Endothelial cell of umbilical vein (primary cell): ENCODE measurements at regions not wholly inside any gene's neighbourhood (a gene's known extent, or its start where the extent isn't known, plus 50 kb on each side); places are given as distances from the start of the nearest gene placed in this dataset.
A peak's percentile ranks its signal among the peaks of the same experiment; 100 is the strongest.

Experiments used
- BruUV-seq: library from RNA; stranded (reverse); fragments of 400-500 nt; replicated peaks from 2 replicates; lab custom pipeline; 2021; lab: Mats Ljungman, UMichigan
- CTCF ChIA-PET: fragments of 300-600, 350-600 bp; sonication (Branson Sonifier 250); formaldehyde crosslinking; loops from one replicate; lab custom pipeline; 2021; ENCODE audit warnings: antibody characterized with exemption, inconsistent platforms; lab: Charles Lee
- POLR2A ChIA-PET: fragments of 300-600, 350-600 bp; sonication (Branson Sonifier 250); formaldehyde crosslinking; loops from one replicate; lab custom pipeline; 2021; ENCODE audit warnings: antibody characterized with exemption, inconsistent platforms; lab: Charles Lee
- DNase-seq: peaks from one replicate; pipeline ENCODE4 v3.0.0-alpha.2; 2011; ENCODE audit warnings: low read depth, low spot score
- FAIRE-seq: peaks from 2 replicates; lab custom pipeline; 2011; peaks lifted over from hg19 to GRCh38; lab: Jason Lieb, UNC
- H2AFZ ChIP-seq: 2 replicates; pipeline ENCODE4 v1.6.0; 2012; ENCODE audit warnings: low read depth, low read length, control low read depth, inconsistent platforms
- H3K27ac ChIP-seq: 2 replicates; pipeline ENCODE4 v1.5.1; 2011; ENCODE audit warnings: low read depth, mild to moderate bottlenecking, control low read depth, low read length, moderate library complexity; ENCODE audit not compliant: insufficient read depth
- H3K27me3 ChIP-seq, 2 experiments: 2 replicates each; pipeline versions ENCODE4 v1.6.0 to v1.6.1; 2011; ENCODE audit warnings: low read length in 2 of 2, mixed read lengths in 1 of 2; ENCODE audit not compliant: control insufficient read depth in 2 of 2, insufficient read depth in 2 of 2
- H3K36me3 ChIP-seq, 2 experiments: 2 replicates in 1 of 2; 3 replicates in 1 of 2; pipeline ENCODE4 v1.5.1; 2011; ENCODE audit warnings: low read length in 2 of 2, mild to moderate bottlenecking in 1 of 2, moderate library complexity in 1 of 2; ENCODE audit not compliant: control insufficient read depth in 2 of 2, insufficient read depth in 2 of 2; ENCODE audit errors: extremely low read depth in 1 of 2
- H3K4me1 ChIP-seq: 3 replicates; pipeline ENCODE4 v1.5.1; 2011; ENCODE audit warnings: mild to moderate bottlenecking, low read length; ENCODE audit not compliant: control insufficient read depth, insufficient read depth; ENCODE audit errors: extremely low read depth
- H3K4me2 ChIP-seq: 2 replicates; pipeline ENCODE4 v1.6.1; 2011; ENCODE audit warnings: low read length, control low read depth, mixed read lengths; ENCODE audit not compliant: insufficient read depth
- H3K4me3 ChIP-seq, 3 experiments: fragments of 200-600 bp in 1 of 3; sonication (generic), shearing (Covaris generic) in 1 of 3; replicated peaks in 1 of 3; 2 replicates each; pipeline ENCODE4 v1.5.1; 2011 to 2016; ENCODE audit warnings: control low read depth in 3 of 3, low read length in 3 of 3, mild to moderate bottlenecking in 2 of 3, inconsistent platforms in 1 of 3, low read depth in 1 of 3, moderate library complexity in 1 of 3; ENCODE audit not compliant: insufficient read depth in 1 of 3
- H3K79me2 ChIP-seq: 2 replicates; pipeline ENCODE4 v1.6.0; 2012; ENCODE audit warnings: low read length, inconsistent platforms; ENCODE audit not compliant: control insufficient read depth, insufficient read depth
- H3K9ac ChIP-seq: replicated peaks from 2 replicates; pipeline ENCODE3; 2011; ENCODE audit warnings: low read length, control low read depth; ENCODE audit not compliant: insufficient read depth; ENCODE audit errors: extremely low read depth
- H3K9me1 ChIP-seq: replicated peaks from 3 replicates; pipeline ENCODE4 v1.6.0; 2011; ENCODE audit warnings: mild to moderate bottlenecking, low read length; ENCODE audit not compliant: control insufficient read depth, insufficient read depth; ENCODE audit errors: extremely low read depth
- H3K9me3 ChIP-seq: replicated peaks from 2 replicates; pipeline ENCODE4 v1.5.1; 2012; ENCODE audit warnings: low read length, inconsistent platforms; ENCODE audit not compliant: control insufficient read depth, insufficient read depth
- H4K20me1 ChIP-seq: replicated peaks from 2 replicates; pipeline ENCODE3; 2011; ENCODE audit warnings: mild to moderate bottlenecking, low read length; ENCODE audit not compliant: control insufficient read depth, insufficient read depth; ENCODE audit errors: extremely low read depth
- EZH2 ChIP-seq: IDR thresholded peaks from 2 replicates; pipeline ENCODE4 v1.6.1; 2012; ENCODE audit warnings: borderline replicate concordance, low read depth, mild to moderate bottlenecking, moderate library complexity, low read length, inconsistent platforms; ENCODE audit not compliant: severe bottlenecking
- FOS ChIP-seq: IDR thresholded peaks from 2 replicates; pipeline ENCODE4 v1.6.1; 2011; ENCODE audit warnings: mild to moderate bottlenecking, low read length, moderate library complexity, borderline replicate concordance; ENCODE audit not compliant: insufficient read depth
- GATA2 ChIP-seq: IDR thresholded peaks from 2 replicates; pipeline ENCODE4 v1.7.0; 2011; ENCODE audit warnings: low read depth, mild to moderate bottlenecking, moderate library complexity, mixed read lengths, low read length; ENCODE audit not compliant: insufficient read length, insufficient read depth
- MYC ChIP-seq: IDR thresholded peaks from one replicate; pipeline ENCODE4 v1.6.1; 2011; ENCODE audit warnings: mild to moderate bottlenecking, low read depth, low read length
- POLR2AphosphoS5 ChIP-seq: IDR thresholded peaks from 2 replicates; pipeline ENCODE4 v1.6.1; 2012; ENCODE audit warnings: low read depth, mild to moderate bottlenecking, control low read depth, low read length, moderate library complexity; ENCODE audit not compliant: insufficient read depth
- dilution Hi-C: fragments of 300-500 bp; cut with MboI; formaldehyde crosslinking; loops from one replicate; pipeline ENCODE4 v1.15.0; 2019; ENCODE audit warnings: low sequenced_read_pairs; ENCODE audit not compliant: extremely low pct_ligation_motif_present
- intact Hi-C: fragments of 100-400 bp; cut with micrococcal nuclease; formaldehyde crosslinking; loops from one replicate; pipeline ENCODE4 v1.10.0; 2022

- dilution Hi-C loops = no loop called here
- TF ChIP-seq MYC (no peak), FOS (peak; percentile 28), EZH2 (no peak)
- Histone ChIP-seq H3K36me3 (no peaks in the 10 kb centered on the region), H3K4me3 (no peak overlapping the region), H2AFZ (no peak overlapping the region), H3K27me3 (no peaks in the 10 kb centered on the region), H3K9me1 (no peaks in the 10 kb centered on the region), H3K4me2 (no peak overlapping the region), H3K27ac (no peak overlapping the region), H3K4me1 (no peaks in the 10 kb centered on the region), H3K9ac (no peak overlapping the region), H4K20me1 (no peaks in the 10 kb centered on the region), H3K79me2 (no peaks in the 10 kb centered on the region), H3K9me3 (no peaks in the 10 kb centered on the region)
- no TSS peak for BruUV-seq
- FAIRE-seq (peak; percentile 28), DNase-seq (no peak)
- ChIA-PET CTCF (no interaction called here), POLR2A (no interaction called here)
- intact Hi-C loops = loop anchor here (1.0 kb wide), 1 partner anchor 286 kb away; no protein-coding TSS in a partner anchor
Measured at GRCh38 chr3:162139841-162140240, 643.2 kb downstream of the OTOL1 start.

- no peaks in the 10 kb centered on the region for H3K9me3 ChIP-seq
- no peak overlapping the region for H3K27ac ChIP-seq
- no peaks in the 10 kb centered on the region for H3K79me2 ChIP-seq
- no peaks in the 10 kb centered on the region for H3K36me3 ChIP-seq
- no TSS peak for BruUV-seq
- ChIA-PET POLR2A (no interaction called here), CTCF (no interaction called here)
- TF ChIP-seq MYC (no peak), POLR2AphosphoS5 (no peak), FOS (peak; percentile 11), GATA2 (no peak)
- FAIRE-seq (no peak), DNase-seq (no peak)
- H3K4me3 ChIP-seq = no peak overlapping the region
- no peaks in the 10 kb centered on the region for H4K20me1 ChIP-seq
- dilution Hi-C loops = no loop called here
- no peaks in the 10 kb centered on the region for H3K9me1 ChIP-seq
- H3K4me2 ChIP-seq = no peak overlapping the region
- no peak overlapping the region for H2AFZ ChIP-seq
- H3K4me1 ChIP-seq = no peaks in the 10 kb centered on the region
- H3K9ac ChIP-seq = no peak overlapping the region
- no peaks in the 10 kb centered on the region for H3K27me3 ChIP-seq
- intact Hi-C loops = no loop called here
Measured at GRCh38 chr3:162141272-162141791, 644.7 kb downstream of the OTOL1 start.
